HG03060 (cell line): ENCODE measurements at regions not wholly inside any gene's neighbourhood (a gene's known extent, or its start where the extent isn't known, plus 50 kb on each side); places are given as distances from the start of the nearest gene placed in this dataset.
"Not testable (repeated sequence)": the region's sequence is repeated elsewhere in the genome, so short reads cannot be mapped to it uniquely, and the experiment has no call there.

Experiments
- ATAC-seq: cut with Tn5 transposase; IDR thresholded peaks from one replicate; pipeline ENCODE4 v1.9.1; 2021; ENCODE audit warnings: low read depth, moderate number of reproducible peaks; ENCODE audit not compliant: unreplicated experiment

DNA sequence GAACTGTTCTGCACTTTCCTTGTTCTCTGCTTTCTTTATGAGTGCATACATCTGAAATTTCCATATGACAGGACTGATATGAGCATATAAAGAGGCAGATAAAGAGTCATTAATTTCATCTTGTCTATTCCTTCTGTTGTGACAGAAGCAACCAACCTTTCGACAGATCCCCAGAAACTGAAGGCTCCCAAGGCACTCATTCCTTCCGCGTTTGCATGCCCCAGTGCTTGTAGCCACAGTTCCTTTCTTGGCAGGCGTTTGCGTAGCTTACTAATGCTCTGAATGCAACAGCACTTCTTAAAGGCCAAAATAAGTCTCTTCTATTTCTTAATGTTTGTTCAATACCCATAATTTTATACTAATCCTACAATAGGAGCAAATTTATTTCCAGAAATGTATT is 94.0 kb upstream of the TBL1X start:
- ATAC-seq: no peak

DNA sequence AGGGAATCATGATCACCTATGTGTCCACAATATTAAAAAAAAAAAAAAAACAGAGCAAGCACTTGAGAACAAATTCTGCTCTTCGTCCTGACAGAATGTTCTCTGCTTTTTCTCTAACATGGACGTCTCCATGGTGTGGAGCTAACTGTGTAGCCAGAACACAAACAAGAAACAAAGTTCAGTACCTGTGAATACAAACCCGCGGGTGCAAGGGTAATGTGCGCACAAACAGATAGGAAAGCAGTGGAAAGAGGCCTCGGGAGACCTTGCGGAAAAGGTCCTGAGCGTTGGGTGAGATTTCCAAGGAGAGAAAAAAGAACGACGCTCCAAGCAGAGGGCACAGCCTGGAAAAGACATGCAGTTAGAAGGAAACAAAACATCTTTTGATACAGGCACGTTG is 92.0 kb upstream of the TBL1X start:
- ATAC-seq: no peak

DNA sequence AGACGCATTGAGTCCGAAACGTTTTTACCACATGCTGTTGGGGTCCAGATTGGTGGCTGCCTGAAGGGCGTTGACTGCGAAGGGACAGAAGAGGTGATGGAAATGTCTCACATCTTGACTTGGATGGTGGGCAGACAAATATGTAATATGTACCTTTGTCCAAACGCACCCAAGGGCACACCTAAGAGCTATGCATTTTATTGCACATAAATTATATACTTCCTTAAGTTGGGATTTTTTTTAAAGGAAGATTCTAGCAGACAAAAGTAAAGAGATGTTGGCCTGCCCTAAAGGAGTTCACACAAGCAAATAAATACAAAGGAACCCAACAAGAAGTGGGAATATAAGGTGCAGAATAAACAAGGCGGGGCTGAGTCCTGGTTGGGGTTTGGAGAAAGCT is 91.1 kb upstream of the TBL1X start:
- no peak for ATAC-seq

DNA sequence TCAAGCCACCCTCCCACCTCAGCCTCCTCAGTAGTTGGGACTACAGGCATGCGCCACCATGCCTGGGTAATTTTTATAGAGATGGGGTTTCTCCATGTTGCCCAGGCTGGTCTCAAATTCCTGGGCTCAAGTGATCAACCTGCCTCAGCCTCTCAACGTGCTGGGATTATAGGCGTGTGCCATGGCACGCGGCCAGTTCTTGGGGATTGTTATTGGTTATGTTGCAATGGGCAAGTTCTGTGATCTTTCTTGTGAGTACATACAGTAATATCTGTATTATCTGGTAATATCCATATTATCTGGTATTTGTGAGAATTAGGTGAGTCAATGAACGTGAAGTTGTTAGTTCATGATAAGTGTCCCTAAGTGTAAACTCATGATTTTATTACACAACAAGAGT is 90.3 kb upstream of the TBL1X start:
- no peak for ATAC-seq

DNA sequence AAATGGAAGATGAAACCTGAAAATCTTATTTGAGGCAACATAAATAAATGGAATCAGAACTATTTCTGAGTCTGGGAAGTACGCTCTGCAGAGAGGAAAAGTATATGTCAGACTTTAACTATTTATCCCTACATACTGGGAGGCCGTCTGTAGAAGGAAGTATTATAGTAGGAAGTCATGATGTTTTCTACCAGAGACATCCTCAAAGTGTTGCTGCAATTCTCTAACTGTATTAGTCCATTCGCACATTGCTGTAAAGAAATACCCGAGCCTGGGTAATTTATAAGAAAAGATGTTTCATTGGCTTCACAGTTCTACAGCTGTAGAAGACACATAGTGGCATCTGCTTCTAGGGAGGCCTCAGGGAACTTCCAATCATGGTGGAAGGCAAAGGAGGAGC is 88.7 kb upstream of the TBL1X start:
- ATAC-seq: no peak

DNA sequence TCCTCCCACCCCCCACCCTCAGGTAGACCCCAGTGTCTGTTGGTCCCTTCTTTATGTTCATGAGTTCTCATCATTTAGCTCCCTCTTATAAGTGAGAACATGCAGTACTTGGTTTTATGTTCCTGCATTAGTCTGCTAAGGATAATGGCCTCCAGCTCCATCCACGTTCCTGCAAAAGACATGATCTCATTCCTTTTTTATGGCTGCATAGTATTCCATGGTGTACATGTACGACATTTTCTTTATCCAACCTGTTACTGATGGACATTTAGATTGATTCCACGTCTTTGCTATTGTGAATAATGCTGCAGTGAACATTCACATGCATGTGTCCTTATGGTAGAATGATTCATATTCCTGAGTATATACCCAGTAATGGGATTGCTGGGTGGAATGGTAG is 87.6 kb upstream of the TBL1X start:
- ATAC-seq: not testable (repeated sequence)

DNA sequence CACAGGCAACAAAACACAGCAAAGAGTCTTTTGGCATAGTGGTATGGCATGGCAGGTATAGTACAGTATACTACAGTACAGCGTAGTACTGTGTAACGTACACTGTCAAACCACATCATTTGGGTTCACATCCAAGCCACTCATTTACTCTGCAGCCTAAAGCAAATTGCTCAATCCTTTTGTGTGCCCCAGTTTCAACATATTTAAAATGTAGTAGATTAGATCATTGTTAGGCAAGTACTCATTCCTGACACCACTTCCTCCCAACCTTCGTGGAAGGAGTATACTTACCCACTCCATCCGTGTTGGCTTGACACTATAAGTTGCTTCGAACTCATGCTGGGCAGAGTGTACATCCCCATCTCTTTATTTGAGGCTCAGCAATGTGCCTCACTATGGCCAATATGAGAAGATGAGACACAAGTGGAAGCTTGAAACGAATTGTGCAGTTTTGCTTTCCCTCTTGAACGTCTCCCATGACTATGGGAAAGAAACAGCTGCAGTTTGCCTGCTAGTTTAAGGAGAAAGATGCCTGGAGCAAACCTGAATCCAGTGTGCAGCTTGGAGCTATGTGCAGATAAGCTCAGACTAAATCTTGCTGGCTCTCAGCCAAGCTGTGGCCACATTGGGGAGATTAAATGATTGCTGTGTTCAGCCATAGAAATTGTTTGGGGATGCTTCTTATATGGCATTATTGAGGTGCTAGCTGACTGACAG is 85.7 kb upstream of the TBL1X start:
- no peak for ATAC-seq

DNA sequence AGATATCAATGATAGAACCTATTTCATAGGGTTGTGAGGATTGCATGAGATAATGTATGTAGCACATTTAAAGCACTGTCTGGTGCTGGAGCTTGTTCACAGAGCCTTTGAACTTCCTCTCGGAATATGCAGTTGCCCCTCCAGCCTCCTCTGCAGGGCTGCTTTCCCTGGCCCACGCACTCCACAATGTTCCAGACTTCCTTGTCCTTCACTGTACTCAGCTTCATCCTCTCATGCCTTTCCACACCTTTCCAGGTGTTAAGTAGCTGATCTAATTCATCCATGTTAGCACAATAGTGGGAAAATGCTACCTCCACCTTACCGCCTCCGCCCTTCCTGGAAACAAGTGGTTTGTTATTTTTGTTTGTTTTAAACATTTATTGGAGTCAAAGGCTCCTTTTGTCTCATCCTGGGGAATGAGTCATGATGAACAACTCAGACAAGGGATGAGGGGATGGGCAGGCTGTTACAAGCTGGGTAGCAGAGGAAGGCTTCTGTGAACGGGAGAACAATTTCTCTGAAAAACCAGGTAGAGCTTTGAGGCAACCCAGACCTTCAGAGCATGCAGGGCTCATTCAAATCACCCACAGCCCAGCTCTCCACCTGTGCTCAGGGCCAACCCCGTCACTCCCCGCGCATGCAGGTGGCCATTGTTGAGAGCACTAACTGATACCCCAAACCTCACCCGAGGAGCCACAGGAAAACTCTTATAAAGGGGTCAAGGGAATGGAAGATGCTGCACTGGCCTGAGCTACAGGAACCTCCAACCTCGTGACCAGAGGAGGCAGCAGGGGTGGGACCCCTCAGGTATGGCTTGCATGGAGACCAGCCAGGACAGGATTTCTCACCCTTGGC is 84.9 kb upstream of the TBL1X start:
- ATAC-seq: no peak

DNA sequence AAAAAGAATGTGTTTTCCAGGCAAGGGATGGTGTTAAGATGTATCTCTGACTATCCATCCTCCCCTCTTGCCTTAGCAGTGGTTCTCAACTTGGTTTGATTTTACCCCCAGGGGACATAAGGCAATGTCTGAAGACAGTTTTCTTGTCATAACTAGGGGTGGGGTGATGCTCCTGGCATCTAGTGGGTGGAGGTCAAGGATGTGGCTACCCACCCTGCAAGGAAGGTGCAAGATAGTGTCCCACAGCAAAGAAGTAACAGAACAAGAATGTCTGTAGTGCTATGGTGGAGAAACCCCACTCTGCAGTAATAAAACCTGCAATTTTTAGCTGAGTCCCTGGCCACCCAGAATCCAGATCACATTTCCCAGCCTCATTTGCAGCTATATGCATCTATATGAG is 81.2 kb upstream of the TBL1X start:
- ATAC-seq: no peak

DNA sequence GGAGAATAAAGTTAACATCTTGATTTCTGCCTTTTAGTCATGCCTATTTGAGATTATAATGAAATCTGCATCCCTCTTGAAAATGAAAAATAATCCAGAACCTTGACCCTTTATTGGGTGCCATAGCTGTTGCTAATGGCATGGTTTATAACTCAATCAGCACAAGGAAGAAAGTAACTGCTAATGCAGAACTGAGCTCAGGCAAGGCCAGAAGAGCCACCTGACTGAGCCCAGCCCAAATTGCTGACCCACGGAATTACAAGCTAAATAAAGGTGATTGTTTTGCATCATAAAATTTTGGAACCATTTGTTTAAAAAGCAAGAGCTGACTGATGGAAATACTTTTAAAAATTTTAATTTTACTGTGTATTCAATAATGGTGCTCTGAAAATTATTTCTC is 76.4 kb upstream of the TBL1X start:
- no peak for ATAC-seq

DNA sequence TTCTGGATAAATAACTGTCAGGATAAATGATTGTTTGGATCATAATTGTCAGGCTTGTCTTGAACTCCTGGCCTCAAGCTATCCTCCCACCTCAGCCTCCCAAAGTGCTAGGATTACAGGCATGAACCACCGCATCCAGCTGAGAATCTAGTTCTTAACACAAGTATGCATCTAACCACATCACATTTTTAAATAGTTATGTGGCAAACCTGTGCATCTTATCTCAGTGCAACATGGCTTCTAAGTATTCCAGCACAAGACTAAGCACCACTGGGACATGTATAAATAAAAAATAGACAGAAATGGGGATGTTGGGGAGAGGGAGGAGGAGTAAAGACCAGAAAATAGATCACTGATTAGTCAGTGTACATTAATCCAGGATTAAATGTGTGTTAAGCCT is 74.7 kb upstream of the TBL1X start:
- no peak for ATAC-seq

DNA sequence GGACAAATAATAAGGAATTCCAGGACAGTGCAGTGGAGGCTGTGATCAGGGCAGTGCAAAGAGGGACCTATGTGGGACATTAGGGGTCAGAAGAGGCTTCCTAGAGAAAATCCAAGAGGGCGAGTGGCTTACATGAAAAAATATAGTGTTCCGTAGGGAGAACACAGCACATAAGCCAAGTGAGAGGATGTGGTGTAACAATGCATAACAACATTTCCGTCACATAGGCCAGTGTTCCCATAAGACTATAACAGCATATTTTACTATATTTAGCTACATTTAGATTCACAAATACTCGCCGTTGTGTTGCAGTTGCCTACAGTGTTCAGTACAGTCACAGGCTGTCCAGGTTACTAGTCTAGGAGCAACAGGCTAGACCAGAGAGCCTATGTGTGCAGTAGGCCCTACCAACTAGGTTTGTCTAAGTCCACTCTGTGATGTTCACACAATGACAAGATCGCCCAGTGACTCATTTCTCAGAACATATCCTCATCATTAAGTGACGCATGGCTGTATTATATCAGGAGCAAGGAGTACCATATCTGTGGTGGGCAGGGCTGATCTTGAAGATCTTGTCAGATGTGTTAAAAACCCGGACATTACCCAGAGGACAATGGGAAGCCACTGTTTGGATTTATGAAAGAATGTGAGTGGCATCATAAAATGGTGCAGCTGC is 74.0 kb upstream of the TBL1X start:
- ATAC-seq: no peak

DNA sequence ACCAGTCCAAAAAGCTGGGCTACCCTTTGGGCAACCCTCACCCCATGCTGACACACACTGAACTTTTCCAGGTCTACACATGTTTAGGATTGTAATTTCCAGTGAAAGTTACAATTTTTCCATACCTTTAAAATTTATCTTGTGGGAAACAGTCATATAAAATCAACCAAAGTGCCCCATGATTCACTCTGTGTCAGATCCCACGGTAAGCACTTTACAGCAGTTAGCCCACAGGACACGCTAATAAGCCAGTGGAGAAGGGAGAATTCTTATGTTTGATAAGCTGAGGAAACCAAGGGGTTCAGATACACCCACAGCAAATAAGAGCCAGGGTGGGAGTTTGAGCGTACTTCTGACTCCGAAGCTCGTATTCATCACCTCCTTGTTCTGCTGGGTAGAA is 72.4 kb upstream of the TBL1X start:
- ATAC-seq: no peak

DNA sequence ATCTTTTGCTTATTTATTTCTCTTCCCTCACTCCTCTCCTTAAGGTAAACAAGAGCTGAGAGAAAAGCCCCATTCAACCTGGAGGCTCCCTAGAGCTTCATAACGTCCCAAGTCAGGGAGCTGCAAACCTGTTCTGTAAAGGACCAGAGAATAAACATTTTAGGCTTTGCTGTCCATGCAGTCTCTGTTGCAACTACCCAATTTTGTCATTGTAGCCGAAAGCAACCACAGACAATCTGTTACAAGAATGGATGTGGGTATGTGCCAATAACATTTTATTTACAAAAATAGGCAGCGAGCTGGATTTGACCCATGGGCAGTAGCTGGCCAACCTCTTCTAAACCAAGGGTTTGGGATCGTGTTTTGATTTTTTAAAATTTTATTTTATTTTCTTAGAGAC is 71.3 kb upstream of the TBL1X start:
- no peak for ATAC-seq

DNA sequence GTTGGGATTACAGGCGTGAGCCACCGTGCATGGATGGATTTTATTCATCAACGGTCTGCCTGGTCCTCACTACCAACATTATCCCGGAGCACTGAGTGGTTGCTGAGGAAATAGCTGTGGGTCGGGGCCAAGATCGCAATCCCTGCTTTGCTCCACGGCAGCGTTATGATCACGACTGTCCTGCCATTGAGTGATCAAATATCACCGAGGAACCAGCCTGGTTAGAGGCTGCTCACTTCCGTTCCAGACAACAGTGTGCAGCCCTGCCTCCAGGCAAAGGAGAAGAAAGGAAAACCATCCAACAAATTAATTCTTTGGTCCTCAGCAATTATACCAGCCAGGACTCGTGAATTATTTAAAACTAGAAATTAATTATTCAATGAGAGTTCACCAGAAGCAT is 70.6 kb upstream of the TBL1X start:
- ATAC-seq: no peak

DNA sequence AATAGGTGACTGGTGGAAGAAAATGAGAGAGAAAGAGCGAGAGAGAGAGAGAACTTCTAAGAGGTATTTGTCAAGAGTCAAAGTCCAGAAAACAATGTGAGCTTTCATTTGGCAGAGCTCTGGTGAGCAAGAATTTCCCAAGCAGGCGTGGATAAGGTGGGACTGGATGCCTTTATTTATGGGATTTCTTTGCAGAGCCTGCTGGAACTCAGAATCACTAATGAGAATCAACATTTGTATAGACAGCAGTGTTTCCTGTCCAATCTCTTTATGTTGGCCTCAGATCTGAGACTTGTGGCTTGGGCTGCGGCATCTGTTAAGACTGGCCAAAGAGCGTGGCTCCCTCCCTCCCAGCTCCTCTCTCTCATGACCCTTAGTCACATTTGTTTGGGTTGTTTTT is 67.9 kb upstream of the TBL1X start:
- ATAC-seq: no peak

DNA sequence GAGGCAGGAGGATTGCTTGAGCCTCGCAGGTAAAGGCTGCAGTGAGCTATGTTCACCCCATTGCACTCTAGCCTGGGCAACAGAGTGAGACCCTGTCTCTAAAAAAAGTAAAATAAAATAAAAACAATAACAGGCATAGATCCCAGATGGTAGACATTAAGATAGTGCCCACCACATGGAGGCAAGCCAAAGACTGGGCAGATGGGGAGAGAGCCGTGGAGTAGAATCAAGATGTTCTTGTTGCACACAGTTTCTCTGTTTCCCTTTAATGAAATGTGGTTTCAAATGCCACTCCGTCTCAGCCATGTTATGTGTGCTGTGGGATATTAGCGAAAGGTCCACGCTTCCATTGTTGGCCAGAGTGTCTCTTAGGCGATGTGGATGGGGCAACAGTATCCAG is 63.8 kb upstream of the TBL1X start:
- ATAC-seq: no peak

DNA sequence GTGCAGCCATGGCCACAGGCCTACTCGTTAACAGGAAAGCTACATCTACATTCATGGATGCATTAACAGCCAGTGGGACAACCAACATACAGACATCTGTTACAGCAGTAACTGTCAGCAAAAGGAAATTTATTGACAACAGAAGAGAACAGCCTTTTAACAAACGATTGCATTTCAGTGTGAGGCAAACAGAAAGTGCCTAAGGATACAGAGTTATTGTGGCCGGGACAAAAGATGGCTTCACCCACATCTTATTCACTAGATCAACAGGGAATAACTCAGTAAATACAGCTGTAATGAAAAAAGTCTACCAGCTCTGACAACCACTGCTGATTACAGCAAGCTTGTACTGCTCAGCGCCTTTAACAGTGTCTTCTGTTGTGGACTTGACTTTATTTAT is 61.5 kb upstream of the TBL1X start:
- ATAC-seq: no peak

DNA sequence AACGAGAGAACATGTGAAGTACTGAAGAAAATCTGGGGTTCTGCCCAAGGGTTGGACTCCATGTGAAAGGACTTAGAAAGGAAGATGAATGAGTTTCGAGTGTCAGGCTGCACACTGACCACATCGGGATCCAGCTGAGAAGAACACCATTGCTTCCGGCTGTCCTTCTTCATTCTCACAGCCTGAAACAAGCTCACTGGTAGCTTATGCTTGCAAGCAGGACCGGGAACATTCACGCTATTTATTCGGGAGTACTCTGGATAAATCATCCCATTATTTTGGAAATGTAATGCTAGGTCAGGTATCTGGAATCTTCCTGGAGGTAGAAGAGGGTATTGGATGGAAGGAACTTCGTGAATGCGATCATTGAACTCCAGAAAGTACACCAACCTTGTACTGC is 59.2 kb upstream of the TBL1X start:
- ATAC-seq: not testable (repeated sequence)

DNA sequence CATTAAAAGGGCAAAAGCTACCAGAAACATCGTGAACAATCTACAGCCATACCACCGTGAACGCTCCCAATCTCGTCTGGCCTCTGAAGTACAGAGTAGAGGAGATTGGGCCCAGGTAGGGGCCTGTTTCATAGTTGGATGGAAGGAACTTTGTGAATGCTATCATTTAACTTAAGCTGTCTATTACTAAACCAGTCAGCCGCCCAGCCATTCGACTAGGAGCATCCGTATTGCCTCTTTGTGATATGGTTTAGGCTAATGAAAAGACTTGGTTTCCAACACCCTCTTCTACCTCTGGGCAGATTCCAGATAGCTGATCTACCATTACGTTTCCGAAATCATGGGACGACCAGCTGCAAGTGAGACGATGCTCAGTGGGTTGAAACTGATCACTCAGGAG is 54.0 kb upstream of the TBL1X start:
- ATAC-seq: not testable (repeated sequence)

DNA sequence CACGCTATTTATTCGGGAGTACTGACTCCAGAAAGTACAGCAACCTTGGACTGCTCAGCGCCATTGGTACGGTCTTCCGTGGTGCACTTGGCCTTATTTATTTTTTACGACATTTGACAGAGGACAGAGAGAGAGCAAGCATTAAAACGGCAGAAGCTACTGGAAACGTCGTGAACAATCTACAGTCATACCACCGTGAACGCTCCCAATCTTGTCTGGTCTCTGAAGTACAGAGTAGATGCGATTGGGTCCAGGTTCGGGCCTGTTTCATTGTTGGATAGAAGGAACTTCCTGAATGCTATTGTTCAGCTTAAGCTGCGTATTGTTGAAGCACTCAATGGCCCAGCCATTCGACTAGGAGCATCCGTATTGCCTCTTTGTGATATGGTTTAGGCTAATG is 53.2 kb upstream of the TBL1X start:
- ATAC-seq: not testable (repeated sequence)

DNA sequence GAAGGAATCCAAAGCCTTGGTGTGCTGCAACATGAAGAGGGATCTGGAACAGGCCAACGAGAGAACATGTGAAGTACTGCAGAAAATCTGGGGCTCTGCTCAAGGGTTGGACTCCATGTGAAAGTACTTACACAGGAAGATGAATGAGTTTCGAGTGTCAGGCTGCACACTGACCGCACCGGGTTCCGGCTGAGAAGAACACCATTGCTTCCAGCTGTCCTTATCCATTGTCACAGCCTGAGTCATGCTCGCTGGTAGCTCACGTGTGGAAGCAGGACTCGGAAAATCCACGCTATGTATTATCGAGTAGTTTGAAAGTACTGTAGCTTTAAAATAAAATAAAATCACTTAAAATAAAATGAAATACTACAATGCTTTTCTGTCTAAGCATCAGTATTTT is 50.4 kb upstream of the TBL1X start:
- no peak for ATAC-seq
